ENCODE measurements at regions not wholly inside any gene's neighbourhood (a gene's known extent, or its start where the extent isn't known, plus 50 kb on each side); places are given as distances from the start of the nearest gene placed in this dataset.

DNA sequence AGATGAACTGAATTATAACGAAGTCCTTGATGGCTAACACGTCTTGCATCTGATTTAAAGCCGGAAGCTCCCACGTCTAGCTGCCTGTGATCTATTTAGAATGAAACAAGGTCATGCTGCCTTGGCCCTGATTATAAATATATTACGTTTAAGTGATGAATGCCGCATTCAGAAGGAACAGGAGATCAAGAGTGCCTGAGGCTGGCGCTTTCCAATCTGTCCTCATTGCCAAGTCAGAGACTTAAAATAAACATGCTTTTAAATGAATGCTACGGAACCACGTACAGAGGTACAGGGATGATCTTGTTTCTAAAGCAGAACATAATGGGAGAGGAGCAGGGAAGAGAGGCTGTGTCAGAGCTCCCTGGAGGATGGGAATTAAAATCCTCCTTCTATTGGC lies 292.8 kb downstream of the TLE1 start:
- TF ChIP-seq EP300 (IDR thresholded peaks at IDR 0.05) (no peak), POLR2A (IDR thresholded peaks at IDR 0.05) (no peak)
- TF ChIP-seq, protein P1, sequence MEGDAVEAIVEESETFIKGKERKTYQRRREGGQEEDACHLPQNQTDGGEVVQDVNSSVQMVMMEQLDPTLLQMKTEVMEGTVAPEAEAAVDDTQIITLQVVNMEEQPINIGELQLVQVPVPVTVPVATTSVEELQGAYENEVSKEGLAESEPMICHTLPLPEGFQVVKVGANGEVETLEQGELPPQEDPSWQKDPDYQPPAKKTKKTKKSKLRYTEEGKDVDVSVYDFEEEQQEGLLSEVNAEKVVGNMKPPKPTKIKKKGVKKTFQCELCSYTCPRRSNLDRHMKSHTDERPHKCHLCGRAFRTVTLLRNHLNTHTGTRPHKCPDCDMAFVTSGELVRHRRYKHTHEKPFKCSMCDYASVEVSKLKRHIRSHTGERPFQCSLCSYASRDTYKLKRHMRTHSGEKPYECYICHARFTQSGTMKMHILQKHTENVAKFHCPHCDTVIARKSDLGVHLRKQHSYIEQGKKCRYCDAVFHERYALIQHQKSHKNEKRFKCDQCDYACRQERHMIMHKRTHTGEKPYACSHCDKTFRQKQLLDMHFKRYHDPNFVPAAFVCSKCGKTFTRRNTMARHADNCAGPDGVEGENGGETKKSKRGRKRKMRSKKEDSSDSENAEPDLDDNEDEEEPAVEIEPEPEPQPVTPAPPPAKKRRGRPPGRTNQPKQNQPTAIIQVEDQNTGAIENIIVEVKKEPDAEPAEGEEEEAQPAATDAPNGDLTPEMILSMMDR (IDR thresholded peaks at IDR 0.05) = no peak

Measured in upper lobe of left lung (tissue), 4 donors.